ENCODE measurements at regions not wholly inside any gene's neighbourhood (a gene's known extent, or its start where the extent isn't known, plus 50 kb on each side); places are given as distances from the start of the nearest gene placed in this dataset.

DNA sequence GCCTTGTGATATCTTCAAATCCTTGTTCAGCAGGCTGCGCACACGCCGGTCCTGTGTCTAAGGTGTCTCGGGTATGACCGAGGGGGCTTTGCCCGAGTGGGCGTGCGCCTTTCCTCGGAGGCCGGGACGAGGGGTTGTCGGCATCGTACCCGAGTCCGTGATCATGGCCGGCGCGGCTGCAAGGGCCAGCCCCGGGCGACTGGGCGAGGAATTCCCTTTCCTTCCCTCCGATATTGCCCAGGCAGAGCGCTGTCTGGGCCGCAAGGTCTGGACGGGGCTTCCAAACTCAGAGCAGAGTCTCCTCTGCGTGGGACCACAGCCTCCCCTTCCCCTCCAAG, 59.7 kb downstream of the ZNF467 start:
- TF ChIP-seq EZH2 (IDR thresholded peaks at IDR 0.05; ENCODE audit: borderline replicate concordance, low read depth, low read length, severe bottlenecking) (no peak), POLR2AphosphoS5 (IDR thresholded peaks at IDR 0.05; ENCODE audit: insufficient read depth, low read depth, low read length) (no peak)
- TF ChIP-seq, protein P1, sequence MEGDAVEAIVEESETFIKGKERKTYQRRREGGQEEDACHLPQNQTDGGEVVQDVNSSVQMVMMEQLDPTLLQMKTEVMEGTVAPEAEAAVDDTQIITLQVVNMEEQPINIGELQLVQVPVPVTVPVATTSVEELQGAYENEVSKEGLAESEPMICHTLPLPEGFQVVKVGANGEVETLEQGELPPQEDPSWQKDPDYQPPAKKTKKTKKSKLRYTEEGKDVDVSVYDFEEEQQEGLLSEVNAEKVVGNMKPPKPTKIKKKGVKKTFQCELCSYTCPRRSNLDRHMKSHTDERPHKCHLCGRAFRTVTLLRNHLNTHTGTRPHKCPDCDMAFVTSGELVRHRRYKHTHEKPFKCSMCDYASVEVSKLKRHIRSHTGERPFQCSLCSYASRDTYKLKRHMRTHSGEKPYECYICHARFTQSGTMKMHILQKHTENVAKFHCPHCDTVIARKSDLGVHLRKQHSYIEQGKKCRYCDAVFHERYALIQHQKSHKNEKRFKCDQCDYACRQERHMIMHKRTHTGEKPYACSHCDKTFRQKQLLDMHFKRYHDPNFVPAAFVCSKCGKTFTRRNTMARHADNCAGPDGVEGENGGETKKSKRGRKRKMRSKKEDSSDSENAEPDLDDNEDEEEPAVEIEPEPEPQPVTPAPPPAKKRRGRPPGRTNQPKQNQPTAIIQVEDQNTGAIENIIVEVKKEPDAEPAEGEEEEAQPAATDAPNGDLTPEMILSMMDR (IDR thresholded peaks at IDR 0.05; ENCODE audit: extremely low read depth in 1 of 2, insufficient read depth in 1 of 2, low read depth in 1 of 2, low read length in 2 of 2): no peak
